EH (cell line): ENCODE measurements at regions not wholly inside any gene's neighbourhood (a gene's known extent, or its start where the extent isn't known, plus 50 kb on each side); places are given as distances from the start of the nearest gene placed in this dataset.
A peak's percentile ranks its signal among the peaks of the same experiment; 100 is the strongest.

Experiments used
- DNase-seq: peaks from one replicate; pipeline ENCODE4 v3.0.0-alpha.2; 2015; ENCODE audit warnings: low read depth

DNA sequence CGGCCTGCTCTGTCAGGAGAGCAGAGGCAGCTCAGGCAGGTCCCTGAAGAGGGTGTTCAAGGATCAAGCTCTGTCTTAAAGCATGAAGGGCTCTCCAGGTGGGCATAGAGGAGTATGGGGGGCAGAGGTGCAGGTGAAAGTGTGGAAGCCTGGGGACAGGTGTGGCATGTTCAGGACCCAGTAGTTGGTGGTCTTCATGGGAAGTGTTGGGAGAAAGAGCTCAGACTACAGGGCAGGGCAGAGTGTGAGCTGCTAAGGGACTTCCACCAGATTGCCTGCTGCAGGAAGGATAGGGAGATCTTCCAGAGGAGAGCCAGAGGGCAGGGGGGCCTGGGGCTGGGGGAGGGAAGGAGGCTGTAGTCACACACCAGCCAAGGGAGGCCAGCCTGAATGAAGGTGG, 156.5 kb upstream of the GDF10 start:
- no peak for DNase-seq

GRCh38 chr10:47144525-47144924, 155.5 kb upstream of the GDF10 start:
- no peak for DNase-seq

- DNase-seq = no peak
These were observed 154.6 kb upstream of the GDF10 start for GRCh38 chr10:47145290-47145934.

- DNase-seq = no peak
These were observed 153.4 kb upstream of the GDF10 start for GRCh38 chr10:47146572-47146971.

DNA sequence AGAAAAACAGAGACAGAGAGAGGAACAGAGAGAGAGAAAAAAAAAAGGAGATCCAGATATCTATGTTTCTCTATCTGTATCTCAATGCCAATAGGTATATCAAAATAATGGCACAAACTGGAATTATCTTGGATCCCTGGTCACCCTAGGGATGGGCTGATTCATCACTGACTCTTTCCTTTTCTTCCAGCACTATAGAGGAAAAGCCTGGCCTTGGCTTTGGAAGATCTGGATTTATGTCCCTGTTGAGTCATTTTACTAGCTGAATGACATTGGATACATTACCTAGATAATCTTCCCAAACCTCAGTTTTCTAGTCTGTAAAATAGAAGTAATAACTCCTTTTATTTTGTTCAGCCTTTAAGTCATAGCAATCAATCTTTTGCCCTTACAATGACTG, 152.8 kb upstream of the GDF10 start:
- DNase-seq = no peak

- no peak for DNase-seq
These were observed 149.4 kb upstream of the GDF10 start for GRCh38 chr10:47150581-47150980.

DNA sequence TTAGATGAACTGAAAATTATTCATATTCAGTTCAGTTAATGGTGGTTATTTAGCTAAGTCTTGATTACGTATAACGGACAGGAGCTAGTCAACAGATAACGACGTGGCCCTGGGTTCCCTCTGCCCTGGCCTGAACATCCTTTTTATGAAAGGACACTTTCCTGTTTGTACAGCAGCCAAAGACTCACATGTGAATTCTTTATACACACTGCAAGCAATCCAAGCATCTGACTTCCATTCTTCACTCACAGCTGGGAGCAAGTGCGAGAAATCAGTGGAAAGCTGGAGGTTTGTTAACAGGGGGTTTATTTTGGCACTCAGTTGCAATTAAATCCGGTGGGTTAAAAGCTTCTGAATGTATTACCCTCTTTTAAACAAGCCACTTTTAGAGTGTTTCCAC, 148.1 kb upstream of the GDF10 start:
- DNase-seq = no peak

DNA sequence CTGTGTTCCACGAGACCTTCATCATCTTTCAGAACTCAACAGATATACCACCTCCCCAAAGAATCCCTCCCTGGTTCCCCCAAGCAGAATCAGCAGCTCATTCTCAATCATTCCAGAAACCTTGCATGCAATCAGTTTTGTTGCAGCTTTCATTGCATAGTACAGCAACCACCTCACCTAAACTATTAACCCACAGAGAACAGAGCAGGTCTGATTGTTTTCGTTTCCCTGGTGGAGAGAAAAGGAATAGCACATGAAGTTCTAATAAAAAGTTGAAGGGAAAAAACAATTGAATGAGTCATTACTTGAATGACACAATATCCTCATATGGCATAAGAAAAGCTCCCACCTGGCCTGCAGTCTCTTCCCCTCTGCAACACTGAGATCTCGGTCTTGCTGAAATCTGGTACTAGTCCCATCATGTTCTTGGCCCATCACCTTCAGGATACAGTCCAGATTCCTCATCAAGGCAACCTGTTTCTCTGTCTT, 147.1 kb upstream of the GDF10 start:
- DNase-seq = no peak

GRCh38 chr10:47154762-47155161, 145.2 kb upstream of the GDF10 start:
- no peak for DNase-seq

- DNase-seq = no peak
These were observed 143.1 kb upstream of the GDF10 start for GRCh38 chr10:47156873-47157272.

DNA sequence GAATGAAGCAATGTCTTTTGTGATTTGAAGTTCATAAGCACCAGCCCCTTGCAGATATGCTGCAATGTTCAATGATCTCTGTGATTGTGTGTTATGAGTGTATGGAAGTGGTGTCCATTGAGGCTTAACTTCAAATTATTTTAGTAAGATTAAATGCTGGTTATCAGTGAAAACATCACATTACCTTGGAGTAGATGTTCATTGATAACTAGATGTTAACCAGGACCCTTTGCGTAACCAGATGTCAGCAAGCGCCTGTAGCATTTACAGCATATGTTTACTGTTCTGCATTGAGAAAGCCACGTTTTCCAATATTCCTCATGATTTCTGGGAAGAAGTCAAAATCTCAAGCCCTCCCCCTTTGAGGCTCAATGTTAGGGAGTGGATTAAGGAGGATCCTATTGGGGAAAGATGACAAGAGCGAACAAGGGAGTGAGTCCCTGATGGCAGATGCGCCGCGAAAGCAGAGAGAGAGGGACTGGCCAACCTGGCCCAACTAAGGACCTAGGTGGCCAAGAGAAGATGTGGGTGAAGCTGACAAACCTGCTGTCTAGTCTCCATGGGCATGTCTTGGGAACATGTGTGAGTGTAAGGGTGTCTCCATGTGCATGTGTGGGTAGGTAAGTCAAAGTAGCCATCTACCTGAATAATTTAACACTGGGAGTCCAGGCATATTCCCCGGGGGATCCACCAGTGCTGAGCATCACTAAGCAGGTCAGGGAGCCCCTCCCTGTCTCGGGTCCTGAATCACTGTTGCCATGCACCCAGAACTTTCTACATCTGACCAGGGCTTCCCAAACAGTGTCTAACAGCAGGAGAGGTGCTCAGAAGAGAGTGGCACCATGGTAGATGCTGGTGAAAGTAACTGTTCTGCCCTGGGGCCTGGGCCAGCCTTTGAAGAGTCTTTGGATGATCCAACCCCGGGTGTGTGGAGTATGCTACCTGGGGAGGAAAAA, 141.6 kb upstream of the GDF10 start:
- DNase-seq = no peak

DNA sequence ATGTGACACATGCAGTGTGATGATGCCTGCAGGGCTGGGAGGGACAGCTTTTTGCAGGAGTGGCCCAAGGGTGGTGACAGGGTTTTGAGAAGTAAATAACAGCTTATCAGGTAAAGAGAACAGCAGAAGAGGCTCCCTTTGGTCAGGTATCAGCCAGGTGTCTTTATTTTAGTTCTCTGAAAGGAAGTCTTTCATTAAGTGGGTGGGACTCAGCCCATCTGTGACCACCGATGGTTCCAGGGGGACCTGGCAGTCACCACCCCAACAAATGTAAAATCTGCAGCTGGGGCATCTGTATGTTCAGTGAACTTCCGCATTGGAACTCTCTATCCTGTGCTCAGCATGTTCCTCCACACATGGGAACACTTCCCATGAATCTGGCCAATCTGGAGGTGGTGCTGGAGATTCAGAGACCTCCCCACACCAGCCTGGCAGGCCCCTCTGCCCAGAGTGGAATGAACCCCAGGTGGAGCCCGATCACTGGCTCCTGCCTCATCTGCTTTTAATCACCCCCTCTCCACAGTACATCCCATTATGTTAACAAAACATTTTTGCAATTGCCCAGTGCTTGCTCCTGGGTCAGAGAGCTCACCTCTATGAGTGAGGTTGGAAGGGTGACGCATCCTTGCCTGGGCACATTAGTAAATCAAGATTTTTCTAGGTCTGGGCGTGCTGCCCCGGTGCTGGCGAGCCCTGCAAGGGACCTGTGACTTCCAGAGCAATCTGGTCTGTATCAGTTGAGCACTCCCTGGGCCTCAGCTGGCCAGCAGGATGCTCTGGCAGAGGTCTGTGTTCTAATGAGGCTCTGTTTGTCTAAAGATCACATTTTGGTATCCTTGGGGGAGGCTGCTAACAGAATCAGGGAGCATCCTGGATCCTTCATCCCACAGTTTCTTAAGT, 140.4 kb upstream of the GDF10 start:
- peak; percentile 41 for DNase-seq

DNA sequence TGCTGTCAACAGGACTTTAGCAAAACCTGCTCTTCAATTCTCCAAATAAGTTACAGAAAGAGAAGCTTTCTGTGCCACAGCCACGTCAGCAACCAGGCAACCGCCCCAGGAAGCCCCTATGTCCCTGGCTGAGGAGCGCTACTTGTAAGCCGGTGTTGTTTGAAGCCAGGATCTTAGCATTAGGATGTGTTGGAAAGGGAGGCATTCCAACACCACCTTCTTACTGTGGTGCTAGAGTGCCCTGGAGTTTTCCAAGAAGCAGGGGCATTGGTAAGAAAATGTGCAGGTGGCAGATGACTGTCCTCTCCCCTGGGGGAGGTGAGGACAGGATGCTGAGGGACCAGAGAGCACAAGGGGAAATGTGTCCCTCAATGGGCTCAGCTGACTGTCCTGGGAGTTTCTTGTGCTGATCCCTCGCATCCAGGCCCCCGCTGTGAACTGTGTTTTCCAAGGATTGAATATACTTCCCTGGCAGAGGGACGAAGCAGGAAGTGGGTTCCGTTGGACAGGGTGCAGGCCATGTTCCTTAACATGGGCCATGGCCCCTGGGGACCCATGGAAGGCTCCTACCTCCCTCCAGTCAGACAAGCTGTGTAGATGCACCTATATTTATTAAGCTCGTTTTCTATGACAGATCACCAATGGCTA, 139.6 kb upstream of the GDF10 start:
- DNase-seq = no peak

- no peak for DNase-seq
These were observed 139.0 kb upstream of the GDF10 start for GRCh38 chr10:47160967-47161366.

DNA sequence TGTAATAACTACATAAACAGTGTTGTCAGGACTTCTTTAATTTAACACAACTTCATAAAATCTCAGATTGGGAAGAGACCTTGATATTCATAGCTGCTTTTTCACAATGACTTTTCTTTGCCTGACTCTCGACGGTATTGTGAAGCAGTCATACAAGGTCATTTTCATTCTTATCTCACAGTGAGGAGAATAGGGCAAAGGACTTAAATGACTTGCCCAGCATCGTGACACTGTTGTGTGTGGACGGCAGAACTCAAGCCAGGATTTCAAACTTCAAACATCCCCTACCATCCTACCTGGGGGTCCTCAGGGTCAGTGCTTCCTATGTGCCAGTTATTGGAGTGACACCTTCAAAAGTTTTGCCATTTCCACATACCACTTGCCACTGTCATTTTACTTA, 138.5 kb upstream of the GDF10 start:
- DNase-seq = no peak

DNA sequence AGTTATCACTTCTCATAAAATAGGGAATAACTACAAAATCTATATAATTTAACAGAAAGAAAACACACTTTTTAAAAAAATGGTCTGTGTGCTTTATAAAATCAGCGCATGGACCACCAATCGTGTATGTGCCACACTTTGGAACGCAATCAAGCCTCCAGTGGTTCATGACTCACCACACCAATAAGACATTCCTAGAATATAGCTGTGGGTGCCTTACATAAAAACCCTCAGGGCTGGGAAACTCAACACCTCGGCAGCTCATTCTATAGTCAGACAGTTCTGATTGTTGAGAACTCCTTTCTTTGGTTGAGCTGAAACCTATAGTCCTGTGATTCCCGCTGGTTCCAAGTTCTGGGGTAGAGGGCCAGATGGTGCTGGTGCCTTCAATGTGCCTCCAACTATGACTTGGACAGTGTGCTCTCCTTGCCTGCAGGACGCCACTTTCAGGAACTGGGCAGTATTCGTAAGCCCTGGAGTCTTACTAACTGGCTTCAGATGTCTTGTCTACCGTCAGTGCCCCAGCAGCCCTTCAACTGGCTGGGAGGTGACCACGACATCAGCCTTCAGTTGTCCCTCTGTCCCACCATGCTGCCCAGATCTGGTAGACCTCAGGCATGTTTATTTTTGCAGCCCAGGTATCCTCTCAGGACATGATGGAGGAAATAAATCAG, 135.7 kb upstream of the GDF10 start:
- peak; percentile 96 for DNase-seq

- DNase-seq = peak; percentile 45
These were observed 135.2 kb upstream of the GDF10 start for GRCh38 chr10:47164800-47165128.

DNA sequence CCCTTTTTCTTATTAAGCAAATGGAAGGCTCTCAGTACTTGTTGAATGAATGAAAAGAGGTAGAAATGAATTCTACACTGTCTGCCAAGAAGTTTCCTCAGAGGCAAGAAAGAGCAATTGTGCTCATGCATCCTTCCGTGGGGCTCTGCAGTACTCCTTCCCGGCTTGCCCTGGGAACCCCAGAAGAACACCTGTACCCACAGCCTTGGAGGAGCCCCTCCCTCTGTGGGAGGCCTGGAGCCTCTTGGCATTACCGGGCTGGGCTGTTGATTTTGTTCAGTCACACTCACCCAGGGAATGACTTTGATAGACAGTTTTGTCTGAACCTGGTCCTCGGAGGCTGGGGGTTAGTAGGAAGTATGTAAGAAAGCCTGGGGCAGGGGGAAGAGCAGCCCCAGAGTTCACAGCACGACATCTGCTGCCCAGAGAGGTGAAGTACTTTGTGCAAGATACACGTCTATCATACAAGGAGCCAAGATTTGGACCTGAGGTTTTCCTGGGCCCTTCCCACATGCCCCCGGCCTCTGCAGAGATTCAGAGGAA, 134.8 kb upstream of the GDF10 start:
- DNase-seq = no peak

DNA sequence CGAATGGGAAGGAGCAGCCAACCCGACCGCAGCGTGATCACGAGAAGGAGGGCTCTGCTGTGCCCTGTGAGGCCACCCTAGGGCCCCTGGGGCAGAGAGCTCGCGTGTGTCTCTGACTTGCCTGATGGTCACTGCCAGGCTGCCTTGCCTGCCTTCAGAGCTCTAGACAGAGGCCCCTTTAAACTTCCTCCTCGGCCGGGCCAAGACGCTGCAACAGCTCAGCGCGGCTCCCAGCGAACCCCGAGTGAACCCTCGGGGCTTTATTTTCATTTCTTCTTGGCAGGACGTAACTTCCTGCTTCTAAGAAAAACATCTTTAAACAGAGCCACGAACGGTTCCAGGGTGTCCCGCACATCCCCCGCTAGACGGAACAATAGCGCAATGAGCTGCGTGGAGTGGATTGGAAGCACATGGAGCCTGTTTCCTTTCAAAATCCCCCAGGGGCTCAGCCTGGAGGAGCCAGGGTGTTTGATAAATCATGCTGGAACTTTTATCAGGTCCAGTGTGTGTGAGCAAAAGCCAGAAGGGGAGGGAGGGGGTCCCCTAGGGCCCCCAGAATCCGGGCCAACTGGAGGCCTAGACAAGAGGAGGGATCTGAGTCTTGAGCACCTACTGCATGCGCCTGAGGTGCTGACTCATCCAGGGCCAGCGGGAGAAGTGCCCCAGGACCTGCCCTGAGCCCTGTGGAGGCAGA, 134.1 kb upstream of the GDF10 start:
- peak; percentile 94 for DNase-seq

GRCh38 chr10:47166405-47166777, 133.6 kb upstream of the GDF10 start:
- DNase-seq = no peak
